ENCODE measurements at regions not wholly inside any gene's neighbourhood (a gene's known extent, or its start where the extent isn't known, plus 50 kb on each side); places are given as distances from the start of the nearest gene placed in this dataset.

DNA sequence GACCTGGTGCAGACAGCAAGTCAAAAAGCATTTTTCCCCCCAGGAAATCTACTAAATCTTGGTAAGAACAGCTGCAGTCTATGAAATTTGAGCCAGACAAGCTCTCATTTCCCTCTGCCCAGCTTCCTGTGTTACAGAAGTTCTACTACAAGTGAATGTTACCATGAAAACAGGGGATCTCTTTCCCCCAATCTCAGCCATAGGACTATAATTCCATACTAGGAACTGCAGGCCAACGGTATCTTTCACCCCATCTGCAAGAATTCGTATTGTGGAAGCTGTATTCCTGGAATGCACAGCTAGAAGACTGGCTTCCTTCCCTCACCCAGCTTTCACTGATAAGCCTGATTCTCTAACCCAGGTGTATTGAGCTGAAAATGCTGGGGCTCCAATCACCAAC is 1655.4 kb downstream of the BRINP3 start:
- TF ChIP-seq EZH2 (IDR thresholded peaks at IDR 0.05; ENCODE audit: borderline replicate concordance, low read length), result no peak
- TF ChIP-seq, protein P1, sequence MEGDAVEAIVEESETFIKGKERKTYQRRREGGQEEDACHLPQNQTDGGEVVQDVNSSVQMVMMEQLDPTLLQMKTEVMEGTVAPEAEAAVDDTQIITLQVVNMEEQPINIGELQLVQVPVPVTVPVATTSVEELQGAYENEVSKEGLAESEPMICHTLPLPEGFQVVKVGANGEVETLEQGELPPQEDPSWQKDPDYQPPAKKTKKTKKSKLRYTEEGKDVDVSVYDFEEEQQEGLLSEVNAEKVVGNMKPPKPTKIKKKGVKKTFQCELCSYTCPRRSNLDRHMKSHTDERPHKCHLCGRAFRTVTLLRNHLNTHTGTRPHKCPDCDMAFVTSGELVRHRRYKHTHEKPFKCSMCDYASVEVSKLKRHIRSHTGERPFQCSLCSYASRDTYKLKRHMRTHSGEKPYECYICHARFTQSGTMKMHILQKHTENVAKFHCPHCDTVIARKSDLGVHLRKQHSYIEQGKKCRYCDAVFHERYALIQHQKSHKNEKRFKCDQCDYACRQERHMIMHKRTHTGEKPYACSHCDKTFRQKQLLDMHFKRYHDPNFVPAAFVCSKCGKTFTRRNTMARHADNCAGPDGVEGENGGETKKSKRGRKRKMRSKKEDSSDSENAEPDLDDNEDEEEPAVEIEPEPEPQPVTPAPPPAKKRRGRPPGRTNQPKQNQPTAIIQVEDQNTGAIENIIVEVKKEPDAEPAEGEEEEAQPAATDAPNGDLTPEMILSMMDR (IDR thresholded peaks at IDR 0.05; ENCODE audit: low read length), result no peak
